NCI-H2029 (cell line): ENCODE measurements at regions not wholly inside any gene's neighbourhood (a gene's known extent, or its start where the extent isn't known, plus 50 kb on each side); places are given as distances from the start of the nearest gene placed in this dataset.

Source experiments
- DNase-seq: peaks from one replicate; lab custom pipeline; 2025; lab: John Stamatoyannopoulos, UW

DNA sequence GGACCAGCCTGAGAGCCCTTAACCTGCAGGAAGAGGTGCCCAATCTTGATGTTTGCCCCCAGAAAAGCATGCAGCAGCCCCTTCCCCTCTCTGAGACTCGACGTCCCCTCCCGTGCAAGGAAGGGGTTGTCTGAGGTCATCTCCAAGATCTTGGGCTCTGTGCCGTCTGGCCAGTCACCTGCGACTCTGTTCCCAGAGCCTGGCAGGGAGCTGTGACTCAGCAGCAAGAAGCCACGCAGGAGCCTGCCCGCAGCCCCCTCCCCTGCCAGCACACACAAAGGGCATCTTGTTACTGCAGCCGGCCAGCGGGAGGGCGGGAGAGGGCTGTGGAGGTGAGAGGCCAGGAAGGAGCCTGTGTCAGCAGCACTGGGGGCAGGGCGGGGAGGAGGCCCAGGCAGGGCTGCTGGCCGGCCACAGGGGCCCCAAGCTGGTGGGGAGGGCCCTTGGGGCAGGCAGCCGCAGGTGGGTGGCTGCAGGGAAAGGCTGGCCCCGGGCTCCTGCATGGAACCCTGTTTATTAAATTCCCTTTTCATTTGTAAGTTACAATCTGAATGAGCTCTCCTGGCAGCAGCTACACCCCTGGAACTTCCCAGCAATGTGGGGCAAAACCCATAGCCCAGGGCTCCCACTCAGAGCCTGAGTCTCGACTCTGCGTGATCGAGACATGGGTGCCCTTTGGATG, 103.7 kb upstream of the ZMIZ1 start:
- peak; percentile 10 for DNase-seq

DNA sequence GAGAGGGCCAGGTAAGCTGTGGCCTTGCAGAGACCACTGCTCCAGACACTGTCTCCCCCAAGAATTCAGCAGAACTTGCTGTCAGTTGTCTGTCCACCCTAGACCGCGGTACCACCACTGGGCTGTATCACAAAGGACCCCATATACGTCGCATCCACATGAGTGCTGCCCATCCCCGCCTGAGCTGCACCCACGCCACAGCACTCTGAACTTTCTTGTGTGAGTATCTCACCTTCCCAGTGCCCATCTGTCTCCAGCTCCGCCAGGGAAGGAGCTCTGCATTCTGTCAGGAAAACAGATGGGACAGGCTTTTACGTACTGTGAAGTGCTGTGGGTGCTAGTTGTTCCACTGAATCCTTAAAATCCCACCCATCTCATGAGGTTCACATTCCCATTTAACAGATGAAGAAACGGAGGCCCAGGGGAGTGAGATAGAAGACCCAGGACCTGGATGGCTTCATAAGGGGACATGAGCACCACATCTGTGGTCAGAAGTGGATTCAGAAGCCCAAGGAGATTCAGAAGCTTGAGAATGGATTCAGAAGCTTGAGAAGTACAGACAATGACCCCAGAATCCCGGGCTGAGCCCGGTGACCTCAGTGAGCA, 102.5 kb upstream of the ZMIZ1 start:
- DNase-seq, result no peak

DNA sequence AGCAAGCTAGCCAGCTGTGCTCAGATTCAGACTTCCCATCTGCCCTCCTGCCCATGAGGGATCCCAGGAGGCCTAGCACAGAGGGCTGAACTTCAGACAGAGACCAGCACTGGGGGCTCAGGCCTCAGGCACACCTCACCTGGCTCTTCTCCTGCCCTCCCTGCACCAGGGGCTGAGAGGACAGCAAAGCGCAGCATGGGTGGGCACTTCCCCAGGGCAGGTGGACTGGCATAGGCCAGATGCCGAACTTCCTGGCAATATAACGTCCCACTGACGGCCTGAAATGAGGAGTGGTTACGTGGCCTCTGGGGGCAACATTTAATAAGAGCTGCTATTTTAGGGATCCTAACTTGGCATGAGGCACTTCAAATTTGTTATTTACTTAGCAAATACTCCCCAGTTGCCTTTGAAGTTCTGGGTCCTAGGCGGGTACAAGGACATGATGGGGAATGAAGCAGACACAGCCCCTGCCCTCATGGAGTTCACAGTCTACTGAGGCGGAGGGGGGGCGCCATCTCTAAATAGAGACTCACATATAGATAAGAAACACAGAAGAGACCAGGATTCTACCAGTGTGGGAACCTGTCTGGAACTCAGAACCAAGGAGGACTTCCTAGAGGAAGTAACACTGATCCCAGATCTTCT, 101.8 kb upstream of the ZMIZ1 start:
- DNase-seq, result no peak

DNA sequence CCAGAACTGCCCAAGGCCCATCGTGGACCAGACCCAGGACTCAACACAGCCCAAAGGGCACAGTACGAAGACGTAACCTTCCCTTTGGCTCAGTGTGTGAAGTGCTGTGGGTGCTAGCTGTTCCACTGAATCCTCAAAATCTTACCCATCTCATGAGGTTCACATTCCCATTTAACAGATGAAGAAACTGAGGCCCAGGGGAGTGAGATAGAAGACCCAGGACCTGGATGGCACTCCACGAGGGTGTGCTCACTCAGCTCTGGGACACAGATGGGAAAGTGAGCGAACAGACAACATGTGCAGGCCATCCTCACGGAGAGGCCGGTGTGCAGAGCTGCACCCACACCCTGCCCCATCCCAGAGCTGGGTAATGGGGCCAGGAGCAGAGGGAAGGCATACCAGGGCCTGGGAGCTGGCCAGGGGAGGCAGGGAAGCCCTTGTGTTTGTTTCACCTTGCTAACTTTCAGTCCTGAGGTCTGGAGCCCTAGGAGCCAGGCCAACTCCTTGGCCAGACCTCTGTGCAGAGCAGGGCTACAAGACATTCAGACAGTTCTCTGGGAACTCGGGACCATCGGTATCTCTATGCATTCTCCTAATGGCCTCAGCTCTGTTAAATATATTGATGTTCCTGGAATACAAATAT, 100.3 kb upstream of the ZMIZ1 start:
- no peak for DNase-seq

DNA sequence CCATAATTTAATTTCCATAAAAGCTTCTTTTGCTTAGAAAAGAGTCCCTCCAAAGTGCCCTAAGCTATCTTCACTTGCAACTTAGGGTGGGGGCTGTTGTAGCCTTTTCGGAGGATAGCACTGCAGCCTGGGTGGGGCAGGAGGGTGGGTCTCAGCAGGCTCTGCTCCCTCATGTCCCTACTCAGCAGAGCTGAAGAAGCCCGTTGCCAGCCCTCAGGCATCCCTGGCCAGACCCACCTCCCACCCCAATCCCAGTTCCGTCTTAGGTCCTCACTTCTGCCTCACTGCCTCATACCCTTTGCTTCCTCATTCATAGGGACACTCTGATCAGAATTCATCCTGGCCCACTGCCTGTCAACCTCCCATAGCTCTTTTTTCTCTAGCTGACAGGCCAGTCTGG, 99.8 kb upstream of the ZMIZ1 start:
- DNase-seq, result no peak

GRCh38 chr10:78969719-78970118, 99.0 kb upstream of the ZMIZ1 start:
- DNase-seq, result no peak

DNA sequence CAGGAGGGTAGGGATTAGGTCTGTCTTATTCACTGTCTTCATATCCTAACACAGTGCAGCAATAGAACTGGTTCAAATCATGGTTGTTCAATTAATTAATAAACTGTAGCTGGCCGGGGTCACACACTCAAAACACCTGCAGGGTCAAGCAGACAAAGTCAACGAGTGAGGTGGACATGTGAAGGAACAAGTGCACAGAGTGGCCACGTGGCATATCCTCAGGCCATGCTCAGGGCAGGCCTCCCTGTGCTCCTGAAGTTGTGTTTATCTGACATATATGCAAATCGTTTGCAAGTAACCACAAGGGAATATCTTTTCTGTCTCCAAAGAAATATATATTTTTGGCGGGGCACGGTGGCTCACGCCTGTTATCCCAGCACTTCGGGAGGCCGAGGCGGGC, 98.5 kb upstream of the ZMIZ1 start:
- no peak for DNase-seq

DNA sequence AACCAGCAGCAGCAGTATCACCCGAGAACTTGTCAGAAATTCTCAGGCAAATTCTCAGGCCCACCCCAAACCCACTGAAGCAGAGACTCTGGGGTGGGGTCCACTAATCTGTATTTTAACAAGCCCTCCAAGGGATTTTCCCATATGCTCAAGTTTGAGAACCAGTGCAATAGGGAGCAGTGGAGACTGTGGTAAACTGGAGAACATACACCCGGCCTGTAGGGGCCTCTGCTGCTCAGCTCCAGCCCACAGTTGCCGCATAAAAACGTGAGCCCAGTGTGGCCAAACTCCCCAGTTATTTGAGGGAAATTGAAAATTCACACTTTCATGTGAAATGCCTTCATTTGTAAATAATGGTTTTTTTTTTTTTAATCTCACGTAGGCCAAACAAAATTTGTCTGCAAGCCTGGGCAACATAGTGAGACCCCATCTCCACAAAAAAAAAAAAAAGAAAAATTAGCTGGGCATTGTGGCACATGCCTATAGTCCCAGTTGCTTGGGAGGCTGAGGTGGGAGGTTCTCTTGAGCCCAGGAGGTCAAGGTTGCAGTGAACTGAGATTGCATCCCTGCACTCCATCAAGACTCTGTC, 97.6 kb upstream of the ZMIZ1 start:
- DNase-seq, result no peak

- DNase-seq, result no peak
Observed at GRCh38 chr10:78972160-78972946, 96.4 kb upstream of the ZMIZ1 start.

DNA sequence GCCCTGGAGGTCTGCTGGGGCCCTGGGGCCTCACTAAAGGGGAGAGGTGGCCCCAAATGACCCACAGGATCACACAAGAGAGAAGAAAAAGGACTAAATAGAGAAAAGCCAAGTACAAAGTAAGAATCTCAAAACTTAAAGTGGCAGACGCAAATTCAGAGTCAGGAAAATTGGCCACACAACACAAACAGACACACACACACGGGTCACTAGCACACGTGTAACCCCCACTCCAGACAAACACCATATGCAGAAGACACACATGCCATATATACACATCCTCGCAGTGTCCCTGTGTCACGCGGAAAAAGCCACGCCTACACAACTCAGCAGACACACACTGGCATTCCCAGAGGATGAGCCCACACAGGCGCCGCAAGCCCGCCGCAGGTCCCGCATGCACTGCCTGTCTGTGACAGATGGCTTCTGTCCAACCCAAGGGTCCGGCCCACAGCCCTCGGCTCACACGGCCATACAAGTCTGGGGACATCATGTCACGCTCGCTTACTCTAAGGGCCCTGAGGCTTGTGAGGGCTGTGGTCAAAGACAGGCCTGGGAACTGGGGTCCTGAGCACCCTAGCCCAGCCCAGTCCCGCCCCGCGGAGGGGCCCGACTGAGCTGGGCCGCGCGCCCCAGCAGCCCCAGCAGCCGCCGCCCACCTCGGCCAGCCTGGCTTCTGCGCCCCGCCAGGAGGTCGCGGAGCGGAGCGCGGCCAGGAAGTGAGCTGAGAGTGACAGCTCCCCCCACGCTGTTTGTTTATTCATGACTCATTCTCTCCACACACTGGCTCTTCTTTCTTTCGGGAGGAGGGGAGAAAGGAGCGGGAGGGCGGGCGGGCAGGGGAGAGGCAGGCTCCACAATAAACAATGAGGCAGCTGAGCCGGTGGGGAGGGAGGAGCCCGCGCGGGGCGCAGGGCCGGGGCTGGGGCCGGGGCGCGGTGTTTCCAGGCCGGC, 95.5 kb upstream of the ZMIZ1 start:
- peak; percentile 69 for DNase-seq

- peak; percentile 83 for DNase-seq
Observed at GRCh38 chr10:78973901-78974616, 94.7 kb upstream of the ZMIZ1 start.

- peak; percentile 1 for DNase-seq
Observed at GRCh38 chr10:78974617-78975317, 94.0 kb upstream of the ZMIZ1 start.

GRCh38 chr10:78975926-78976325, 92.8 kb upstream of the ZMIZ1 start:
- no peak for DNase-seq

- DNase-seq, result no peak
Observed at GRCh38 chr10:78976825-78977755, 91.7 kb upstream of the ZMIZ1 start.

DNA sequence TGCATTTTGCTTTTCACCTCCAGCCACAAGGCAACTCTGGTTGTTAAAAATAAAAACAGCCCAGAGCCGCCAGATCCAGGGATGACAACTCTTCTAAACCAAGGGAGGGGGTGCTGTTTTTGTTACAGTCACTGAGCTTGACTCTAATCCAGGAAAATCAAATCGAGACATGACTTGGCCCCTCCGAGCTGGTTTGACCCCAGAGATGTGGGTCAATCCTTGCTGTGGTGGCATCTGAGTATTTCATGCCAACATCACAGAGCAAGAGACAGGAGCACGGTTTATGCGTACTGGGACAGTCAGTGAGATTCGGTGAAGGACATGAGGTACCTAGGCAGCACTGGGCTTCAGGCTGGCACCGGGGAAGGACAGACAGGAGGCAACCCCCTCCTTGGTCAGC, 88.8 kb upstream of the ZMIZ1 start:
- DNase-seq, result no peak

DNA sequence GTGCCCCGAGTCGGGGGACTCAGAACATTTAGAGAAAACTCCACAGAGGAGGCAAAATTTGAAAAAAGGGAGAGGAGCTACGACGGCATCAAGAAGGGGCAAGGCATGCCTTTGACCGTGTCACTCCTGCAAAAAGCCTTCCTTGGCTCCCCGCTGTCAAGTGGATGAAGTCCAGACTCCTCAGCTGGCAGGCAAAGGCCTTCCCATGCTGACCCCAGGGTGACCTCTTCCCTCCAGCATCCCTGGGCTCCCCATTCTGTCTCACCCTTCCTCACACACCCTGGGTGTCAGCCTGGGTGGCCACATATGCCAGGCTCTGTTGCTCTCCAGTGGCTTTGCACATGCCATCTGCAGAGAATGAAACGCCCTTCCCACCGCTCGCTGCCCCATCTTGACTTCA, 88.4 kb upstream of the ZMIZ1 start:
- no peak for DNase-seq

- DNase-seq, result no peak
Observed at GRCh38 chr10:78980815-78981214, 88.0 kb upstream of the ZMIZ1 start.

GRCh38 chr10:78981257-78981969, 87.4 kb upstream of the ZMIZ1 start:
- DNase-seq, result no peak
